ENCODE measurements at regions not wholly inside any gene's neighbourhood (a gene's known extent, or its start where the extent isn't known, plus 50 kb on each side); places are given as distances from the start of the nearest gene placed in this dataset.
"Not testable (repeated sequence)": the region's sequence is repeated elsewhere in the genome, so short reads cannot be mapped to it uniquely, and the experiment has no call there.

DNA sequence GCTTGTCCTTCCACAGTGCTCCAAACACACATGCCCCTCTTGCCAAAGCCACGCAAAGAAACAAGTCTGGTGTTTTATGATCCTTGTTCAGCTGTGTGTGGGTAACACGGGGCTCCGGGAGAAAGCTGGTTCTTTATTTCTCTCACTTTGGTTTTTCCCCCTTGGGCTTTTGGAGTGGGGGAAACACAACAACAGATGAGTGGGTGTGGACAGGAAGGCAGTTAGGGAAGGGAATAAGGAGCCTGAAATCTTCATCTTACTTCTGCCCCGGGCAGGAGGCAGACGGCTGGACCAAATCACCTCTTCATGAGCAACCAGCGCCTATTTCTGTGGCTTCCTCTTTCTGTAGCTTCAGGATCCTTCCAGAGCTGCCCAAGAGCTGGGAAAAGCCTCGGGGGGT, 218.5 kb downstream of the PHETA1 start:
- no peak for DNase-seq

DNA sequence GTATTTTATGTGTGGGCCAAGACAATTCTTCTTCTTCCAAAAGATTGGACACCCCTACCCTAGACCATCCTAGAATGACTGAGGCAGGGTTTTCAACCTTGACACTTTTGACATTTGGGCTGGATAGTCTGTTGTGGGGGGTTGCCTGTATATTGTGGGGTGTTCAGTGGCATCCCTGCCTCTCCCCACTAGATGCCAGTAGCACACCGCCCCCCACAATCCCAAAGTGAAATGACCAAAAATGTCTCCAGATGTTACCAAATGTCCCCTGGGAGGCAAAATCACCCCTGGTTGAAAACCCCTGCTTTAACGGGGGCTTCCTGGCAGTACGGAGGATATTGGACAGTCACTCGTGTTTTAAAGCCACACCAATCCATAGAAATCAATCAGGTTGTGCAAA, 219.6 kb downstream of the PHETA1 start:
- no peak for DNase-seq

DNA sequence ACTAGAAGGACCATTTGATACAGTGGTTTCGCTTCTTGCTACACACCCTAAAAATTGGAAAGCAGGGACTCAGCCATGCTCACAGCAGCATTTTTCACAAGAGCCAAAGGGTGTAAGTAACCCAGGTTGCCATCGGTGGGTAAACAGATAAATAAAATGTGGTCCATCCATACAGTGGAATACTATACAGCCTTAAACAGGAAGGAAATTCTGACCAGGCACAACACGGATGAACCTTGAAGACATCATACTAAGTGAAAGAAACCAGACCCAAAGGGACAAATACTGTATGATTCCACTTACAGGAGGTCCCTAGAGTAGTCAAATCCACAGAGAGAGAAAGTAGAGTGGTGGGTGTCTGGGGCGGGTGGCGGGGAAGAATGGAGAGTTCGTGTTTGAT, 220.9 kb downstream of the PHETA1 start:
- DNase-seq, result no peak

DNA sequence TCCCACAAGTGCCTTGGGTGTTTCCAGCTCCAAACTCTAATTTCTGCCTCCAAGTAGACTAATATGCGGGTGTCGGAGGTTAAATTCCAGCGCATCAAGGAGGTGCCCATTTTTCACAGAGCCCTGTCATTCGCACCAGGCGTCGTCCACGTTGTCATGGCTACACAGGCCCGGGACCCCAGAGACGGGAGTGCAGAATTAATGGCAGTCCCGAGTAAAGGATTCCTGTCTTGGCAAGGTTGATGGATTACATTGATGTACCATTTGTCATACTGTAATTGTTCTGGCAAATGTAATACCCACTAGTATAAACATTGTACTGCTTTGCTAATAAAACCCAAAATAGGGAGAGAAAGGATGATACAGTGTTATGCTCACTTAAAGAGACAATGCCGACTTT, 222.9 kb upstream of the MYL2 start:
- DNase-seq, result no peak

DNA sequence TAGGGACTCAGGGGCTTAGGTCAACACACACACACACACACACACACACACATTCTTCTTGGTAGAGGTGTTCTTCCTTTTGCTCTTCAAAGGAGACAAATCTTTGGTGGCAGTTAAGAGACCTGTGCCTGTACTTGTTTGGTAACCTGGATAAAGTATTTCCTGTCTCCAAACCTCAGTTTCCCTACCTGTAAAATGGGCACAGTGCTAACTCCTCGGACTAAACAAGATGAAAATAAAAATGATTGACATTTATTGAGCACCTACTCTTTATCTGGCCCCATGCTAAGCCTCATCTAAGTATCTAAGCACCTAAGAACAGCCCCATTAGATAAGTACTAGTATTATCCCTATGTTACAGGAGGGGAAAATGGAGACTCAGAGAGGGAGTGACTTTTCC, 220.8 kb upstream of the MYL2 start:
- no peak for DNase-seq

DNA sequence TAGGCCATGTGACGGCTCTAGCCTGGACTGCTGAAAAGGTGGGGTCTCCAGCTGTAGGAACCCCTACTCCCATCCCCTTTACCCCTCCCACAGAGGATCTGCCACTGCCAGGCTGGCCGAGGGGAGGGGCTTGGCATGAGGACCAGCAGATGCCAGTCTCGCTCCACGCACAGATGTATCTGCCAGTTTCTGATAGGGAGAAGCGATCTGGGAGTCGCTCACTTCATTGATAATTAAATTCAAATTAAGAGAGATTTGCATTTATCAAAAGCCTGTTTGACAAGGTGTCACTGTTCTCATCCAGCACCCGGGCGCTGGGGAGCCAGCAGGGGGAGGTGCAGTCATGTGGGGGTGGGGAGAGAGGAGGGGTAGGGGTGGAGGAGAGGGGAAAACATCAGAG, 217.6 kb upstream of the MYL2 start:
- no peak for DNase-seq

DNA sequence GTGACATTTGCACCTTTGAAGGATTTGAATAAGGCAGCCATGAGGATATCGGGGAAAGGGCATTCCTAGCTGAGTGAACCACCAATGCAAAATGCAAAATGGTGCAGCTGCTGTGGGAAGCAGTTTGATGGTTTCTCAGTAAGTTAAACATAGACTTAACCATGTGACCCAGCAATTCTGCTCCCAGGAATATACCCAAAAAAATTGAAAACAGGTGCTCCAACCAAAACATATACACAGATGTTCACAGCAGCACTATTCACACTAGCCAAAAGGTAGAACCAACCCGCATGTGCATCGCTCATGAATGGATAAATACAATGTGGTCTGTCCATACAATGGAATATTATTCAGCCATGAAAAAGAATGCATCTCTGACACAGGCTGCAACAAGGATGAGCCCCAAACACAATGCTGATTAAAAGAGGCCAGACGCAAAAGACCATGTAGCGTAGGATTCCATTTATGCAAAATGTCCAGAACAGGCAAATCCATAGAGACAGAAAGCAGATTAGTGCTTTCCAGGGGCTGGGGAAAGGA, 215.0 kb upstream of the MYL2 start:
- DNase-seq, result no peak

DNA sequence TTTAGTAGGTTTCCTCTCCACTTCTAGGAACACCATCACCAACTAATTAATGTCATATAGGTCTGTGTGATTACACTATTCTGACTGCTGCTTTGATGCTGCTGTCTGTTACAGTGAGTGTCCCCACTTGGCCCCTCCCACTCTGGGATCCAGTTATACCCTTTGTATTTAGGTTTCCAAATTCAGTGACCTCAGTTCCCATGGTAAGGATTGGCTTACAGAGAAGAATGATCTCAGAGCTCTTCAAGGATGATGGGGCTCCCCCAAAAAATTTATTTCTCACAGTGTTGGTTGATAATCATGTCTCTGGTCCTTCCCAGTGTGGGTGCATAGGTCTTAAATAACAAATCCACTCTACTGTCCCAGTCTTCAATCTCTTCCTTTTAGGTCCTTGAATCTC, 210.0 kb upstream of the MYL2 start:
- DNase-seq, result no peak

DNA sequence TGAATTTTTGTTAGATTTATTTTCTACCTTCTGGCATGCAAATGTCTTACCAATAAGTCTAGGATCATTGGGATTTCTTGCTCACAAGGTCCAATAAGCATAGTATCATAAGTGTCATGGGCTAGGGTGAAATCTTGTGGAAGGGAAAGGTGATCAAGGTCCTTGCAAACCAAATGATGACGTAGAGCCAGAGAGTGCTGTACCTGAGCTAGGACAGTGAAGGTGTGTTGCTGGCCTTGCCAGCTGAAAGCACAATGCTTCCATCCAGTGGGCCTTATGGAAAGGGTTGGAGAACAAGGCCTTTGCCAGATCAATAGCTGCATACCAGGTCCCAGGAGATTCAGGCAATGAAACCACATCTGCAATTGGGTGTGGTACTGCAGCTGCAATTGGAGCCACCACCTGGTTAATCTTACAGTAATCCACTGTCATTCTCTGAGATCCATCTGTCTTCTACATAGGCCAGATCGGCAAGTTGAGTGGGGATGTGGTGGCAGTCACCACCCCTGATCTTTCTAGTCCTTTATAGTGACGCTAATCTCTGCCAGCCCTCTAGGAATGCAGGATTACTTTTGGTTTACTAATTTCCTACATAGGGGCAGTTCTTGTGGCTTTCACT, 208.9 kb upstream of the MYL2 start:
- DNase-seq, result no peak

DNA sequence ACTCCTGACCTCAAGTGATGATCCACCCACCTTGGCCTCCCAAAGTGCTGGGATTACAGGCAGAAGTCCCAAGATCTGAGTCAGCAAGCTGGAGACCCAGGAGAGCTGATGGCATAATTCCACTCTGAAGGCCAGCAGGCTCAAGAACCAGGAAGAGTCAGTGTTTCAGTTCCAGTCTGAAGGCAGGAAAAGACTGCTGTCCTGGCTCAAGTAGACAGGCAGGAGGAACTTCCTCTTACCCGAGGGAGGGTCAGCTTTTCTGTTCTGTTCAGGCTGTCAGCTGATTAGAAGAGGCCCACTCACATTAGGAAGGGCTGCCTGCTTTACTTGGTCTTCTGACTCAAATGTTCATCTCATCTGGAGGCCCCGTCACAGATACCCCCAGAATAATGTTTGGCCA, 206.0 kb upstream of the MYL2 start:
- no peak for DNase-seq

DNA sequence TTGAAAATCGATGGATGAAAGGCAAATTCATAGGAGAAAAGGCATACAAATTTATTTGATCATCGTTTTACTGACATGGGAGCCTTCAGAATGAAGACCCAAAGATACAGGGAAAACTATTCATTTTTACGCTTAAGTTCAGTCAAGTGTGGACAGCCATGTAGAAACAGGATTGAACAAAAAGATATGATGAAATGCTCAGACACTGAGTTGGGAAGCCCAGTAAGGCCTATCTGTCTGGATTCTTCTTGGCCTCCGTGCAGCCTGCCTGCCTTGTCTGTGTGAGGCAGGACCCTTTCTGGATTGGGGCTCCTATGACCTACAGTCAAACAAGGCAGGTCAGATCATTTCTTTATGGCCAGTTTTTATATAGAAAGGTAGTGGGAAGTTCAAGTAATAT, 203.8 kb upstream of the MYL2 start:
- DNase-seq, result no peak

DNA sequence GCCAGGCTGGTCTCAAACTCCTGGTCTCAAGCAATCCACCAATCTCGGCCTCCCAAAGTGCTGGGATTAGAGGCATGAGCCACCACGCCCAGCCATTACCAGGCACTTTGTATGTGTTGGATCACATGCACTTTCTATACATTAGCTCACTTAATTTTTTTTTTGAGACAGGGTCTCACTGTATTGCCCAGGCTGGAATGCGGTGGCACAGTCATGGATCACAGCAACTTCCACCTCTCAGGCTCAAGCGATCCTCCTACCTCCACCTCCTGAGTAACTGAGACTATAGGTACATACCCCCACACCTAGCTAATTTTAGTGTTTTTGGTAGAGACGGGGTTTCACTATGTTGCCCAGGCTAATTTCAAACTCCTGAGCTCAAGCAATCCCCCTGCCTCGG, 203.0 kb upstream of the MYL2 start:
- DNase-seq, result no peak

DNA sequence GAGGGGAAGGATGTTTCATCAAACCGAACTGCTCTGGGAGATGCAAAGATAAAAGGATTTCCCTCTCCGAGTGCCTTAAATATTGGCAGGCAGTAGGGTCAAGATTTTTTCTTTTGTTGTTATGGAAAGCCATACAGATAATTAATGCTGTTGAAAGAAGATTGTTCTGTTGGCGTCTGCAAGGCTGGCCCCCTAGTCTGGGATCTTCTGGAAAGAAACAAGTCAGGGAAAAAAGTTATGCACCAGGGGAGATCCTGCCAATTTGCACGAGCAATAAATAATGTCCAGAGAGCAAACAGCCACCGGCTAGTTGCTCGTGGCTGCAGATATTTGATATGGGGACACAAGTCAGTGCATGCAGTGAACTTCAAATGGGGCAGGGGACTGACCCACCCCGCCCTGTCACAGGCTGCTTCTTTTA, 202.1 kb upstream of the MYL2 start:
- DNase-seq, result no peak

DNA sequence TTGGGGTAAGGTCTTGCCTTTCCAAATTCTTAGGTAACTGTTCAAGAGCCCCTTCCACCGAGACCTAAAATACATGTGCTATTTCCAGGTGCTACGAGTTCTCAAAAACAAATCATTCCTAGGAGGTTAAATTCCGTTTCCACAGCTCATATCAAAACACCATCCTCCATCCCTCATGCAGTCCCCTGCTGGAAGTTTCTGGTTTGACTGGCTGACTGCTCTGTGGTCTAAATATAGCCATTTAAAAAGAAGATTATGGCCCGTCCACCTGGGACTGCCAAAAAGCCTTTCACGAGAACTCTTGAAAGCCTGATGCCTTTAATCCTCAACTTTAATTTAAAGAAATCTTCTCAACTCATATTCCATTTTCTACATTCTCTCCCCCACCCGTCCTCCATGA, 201.5 kb upstream of the MYL2 start:
- DNase-seq, result no peak

DNA sequence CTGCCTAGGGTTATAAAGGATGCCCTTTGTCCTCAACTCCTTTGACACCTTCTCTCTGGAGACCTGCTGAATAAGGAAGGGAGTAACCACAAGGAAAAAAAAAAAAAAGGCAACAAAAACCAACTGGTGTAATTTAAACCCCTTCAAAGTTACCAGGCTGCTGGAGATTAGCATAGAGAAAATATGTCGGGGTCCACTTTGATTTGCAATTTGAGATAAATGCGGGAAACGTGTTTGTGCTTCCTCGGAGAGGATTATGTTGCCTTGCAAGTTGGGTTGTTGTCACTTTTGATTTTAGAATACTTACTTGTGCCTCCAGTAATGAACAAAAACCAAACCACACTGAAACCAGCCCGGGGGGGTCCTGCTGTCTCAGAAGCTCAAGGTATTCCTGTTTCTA, 200.2 kb upstream of the MYL2 start:
- DNase-seq, result no peak

DNA sequence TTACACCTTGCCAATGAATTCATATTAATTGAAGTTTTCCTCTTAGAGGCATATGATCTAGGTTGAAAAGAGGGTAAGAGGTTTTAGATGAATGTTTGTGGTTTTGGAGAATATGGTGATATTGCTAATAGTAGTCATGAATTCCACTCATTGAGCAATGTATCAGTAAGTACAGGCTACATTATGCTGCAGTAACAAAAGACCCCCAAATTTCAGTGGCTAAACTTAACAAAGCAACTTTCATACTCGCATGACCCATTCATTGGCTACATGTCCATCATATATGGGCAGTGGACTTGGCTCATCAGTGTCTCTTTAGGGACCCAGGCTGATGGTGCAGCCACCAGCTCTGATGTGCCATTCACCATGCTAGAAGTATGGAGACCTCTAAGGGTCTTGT, 196.6 kb upstream of the MYL2 start:
- DNase-seq, result no peak

DNA sequence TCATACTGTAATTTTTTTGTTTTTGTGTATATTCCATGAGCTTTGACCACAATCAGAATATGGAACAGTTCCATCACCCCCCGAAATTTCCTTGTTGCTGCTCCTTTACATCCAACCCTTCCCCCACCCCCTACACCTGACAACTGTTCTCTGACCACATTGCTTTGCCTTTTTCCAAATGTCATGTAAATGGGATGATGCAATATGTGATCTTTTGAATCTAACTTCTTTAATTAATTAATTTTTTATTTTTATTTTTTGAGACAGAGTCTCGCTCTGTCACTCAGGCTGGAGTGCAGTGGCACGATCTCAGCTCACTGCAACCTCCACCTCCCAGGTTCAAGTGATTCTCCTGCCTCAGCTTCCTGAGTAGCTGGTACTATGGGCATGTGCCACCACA, 192.9 kb upstream of the MYL2 start:
- DNase-seq, result not testable (repeated sequence)

DNA sequence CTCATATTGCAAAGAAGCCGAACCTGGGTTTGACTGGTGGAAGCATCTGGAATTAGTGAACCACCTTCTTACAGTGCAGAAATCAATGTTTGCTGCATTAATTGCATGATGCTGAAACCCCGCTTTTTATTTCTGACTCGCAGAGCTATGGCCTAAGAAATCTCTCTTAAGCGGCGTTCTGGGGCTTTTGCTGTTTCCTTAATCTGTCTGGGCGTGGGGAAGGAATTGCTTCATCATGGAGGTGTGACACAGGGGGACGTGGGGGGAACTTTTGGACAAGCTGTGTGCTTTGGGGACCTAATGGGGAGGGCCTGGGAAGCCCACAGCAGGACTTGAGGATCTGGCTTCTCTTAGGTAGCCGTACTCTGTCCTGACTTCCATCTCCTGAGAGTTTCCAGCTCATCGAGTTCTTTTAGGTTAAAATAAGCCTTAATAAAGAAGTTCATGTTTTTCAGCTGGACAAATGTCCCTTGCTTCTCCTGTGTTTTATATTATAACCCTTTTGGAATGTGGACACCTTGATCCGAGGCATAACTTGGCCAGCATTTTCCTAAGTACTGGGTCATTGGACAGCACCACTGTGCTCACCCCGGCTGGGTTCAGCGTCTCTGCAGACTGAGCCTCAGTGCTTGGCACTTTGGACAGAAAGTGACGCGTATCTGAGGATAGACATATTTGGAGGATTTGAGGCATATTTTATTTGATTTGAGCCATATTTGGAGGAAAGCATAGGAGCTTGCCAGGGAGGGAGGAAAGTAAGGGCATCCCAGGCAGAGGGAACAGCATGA, 192.1 kb upstream of the MYL2 start:
- no peak for DNase-seq

DNA sequence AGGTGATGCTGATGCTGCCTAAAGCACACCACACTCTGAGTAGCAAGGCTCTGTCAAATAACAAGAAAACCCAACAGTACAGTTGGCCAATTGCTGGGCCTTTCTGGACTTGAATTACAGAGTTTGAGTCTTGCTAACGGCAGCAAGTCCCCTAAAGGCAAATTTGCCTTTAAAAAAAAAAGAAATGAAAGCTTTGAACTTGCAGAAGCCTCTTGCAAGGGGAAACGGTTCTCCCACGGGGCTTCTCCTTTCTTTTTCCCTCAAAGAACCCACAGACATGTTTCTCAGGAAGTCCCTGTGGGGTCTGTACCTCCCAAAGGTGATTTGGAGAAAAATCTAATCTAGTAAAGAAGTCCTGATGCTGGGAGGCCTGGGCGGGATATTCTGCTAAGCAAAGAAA, 191.3 kb upstream of the MYL2 start:
- DNase-seq, result no peak

DNA sequence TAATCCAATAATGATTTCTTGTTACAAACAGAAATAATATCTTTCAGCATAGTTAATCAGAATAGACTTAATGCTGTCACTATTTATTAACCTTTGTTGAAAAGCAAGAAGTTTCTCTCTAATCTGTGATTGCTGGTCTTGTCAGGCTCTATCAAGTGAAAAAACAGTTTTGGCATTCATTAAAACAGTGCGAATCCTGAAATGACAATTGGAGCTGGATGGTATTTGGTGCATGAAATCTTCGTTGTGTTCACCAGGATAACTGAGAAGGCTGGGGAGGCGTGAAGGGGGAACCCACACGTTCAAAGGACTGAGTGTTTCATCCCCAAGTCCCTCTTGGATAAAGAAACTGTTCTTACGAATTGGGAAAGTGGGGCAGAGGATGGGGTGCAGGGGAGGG, 190.2 kb upstream of the MYL2 start:
- DNase-seq, result no peak

DNA sequence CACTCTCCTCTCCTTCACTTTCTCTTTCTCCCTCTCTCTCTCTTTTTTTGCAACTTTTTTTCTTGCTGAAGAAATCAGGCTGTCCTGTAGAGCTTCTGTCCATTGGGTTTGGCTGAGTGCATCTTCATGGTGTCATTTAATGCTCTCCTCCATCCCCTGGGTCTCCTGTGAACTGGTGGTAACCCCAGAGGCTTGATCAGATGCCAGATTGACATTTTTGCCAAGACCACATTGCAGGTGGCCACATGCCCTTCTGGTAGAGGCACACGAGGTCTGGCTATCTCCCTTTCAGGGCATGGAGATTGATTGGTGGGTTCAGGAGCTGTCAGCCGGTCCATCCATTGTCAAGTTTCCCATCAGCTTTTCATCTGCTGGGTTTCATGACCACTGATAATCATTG, 188.3 kb upstream of the MYL2 start:
- no peak for DNase-seq

DNA sequence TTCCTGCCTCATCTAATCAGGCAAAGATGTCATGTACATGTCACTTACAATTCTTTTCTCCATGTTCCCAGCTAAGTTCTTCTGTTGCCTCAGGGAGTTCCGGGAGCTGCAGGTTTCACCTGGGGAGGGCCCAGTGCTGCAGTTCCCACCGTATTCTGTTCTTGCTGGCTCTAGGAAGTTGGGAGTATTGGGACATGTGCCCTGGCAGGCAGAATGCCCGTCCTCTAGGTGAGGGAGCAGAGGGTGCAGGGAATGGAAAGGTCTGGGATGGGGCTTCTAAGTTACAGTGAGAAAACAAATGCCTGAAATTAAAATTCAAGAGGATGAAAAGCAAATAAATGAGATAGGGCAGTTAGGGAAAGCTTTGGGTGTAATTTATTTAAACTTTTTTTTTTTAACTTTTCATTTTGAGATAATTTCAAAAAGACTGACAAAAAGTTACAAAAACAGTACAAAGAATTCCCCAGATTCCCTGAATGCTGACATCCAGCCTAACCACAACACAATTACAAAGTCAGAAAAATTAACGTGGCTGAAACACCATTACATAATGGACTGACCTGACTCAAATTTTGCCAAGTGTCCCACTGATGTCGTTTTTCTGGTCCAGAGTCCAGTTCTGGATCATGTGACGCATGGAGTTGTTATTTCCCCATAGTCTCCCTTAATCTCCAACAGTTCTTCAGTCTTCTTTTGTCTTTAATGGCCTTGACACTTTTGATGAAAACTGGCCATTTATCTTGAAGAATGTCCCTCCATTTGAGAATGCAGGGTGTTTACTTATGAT, 187.2 kb upstream of the MYL2 start:
- no peak for DNase-seq

DNA sequence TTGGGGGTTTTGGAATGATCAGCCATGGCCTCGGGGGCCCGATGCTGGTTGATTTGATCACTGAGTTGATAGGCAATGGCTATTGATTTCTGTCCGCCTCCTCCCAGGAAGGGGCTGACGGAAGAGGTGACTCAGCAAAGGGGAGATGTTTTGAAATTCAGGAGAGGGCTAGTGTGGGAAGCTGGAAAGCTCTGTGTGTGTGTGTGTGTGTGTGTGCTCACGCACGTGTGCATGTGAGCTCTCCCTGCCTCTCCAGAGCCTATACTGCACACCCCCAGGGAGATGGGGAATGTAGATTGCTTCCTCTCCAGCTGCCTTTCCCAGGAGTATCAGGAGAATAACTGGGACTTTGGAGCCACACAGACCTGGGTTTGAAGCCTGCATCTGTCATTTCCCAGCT, 184.9 kb upstream of the MYL2 start:
- no peak for DNase-seq

DNA sequence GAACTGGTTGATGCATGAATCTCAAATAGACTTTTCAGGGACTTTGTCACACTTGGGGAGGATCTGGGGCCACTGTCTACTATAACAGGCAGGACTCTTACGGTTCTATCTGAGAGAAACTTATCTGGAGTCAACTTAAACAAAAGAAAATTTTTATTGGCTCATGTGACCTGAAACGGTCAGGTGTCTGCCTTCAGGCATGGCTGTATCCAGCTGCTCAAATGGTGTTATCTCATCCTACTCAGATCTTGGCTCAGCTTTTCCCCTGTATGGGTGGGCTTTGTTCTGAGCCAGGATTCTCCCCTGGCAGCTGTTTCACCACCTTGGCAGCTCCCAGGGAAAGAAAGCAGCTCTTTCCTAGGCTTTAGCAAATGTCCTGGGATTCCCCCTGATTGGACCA, 183.2 kb upstream of the MYL2 start:
- DNase-seq, result no peak
